HepG2 (cell line): ENCODE measurements at regions not wholly inside any gene's neighbourhood (a gene's known extent, or its start where the extent isn't known, plus 50 kb on each side); places are given as distances from the start of the nearest gene placed in this dataset.

Source experiments
- ESRRA ChIP-seq: sonication (generic); formaldehyde crosslinking; IDR thresholded peaks from 2 replicates; pipeline ENCODE4 v1.5.1; 2020; ENCODE audit warnings: mild to moderate bottlenecking, low read depth, missing genetic modification reagents
- EZH2 ChIP-seq: conservative IDR thresholded peaks from 2 replicates; pipeline ENCODE4 v1.6.1; 2012; ENCODE audit warnings: mild to moderate bottlenecking, low read depth, low read length, moderate library complexity
- HDAC2 ChIP-seq: sonication (generic); formaldehyde crosslinking; IDR thresholded peaks from 2 replicates; pipeline ENCODE4 v1.4.0; 2020; ENCODE audit warnings: missing genetic modification reagents
- KLF6 ChIP-seq: IDR thresholded peaks from 2 replicates; pipeline ENCODE4 v1.8.0; 2016; ENCODE audit warnings: missing biosample characterization, missing genetic modification reagents
- REPIN1 ChIP-seq: sonication (generic); formaldehyde crosslinking; IDR thresholded peaks from 2 replicates; pipeline ENCODE4 v1.8.0; 2022; ENCODE audit warnings: missing genetic modification reagents, low read depth, mild to moderate bottlenecking, borderline replicate concordance
- STAT5B ChIP-seq: sonication (generic); formaldehyde crosslinking; IDR thresholded peaks from 2 replicates; pipeline ENCODE4 v1.4.0; 2020; ENCODE audit warnings: missing genetic modification reagents
- ZNF274 ChIP-seq: sonication (generic); formaldehyde crosslinking; IDR thresholded peaks from 2 replicates; pipeline ENCODE4 v1.5.1; 2020; ENCODE audit warnings: mild to moderate bottlenecking, missing genetic modification reagents
- ZNF354B ChIP-seq: sonication (generic); formaldehyde crosslinking; IDR thresholded peaks from 2 replicates; pipeline ENCODE4 v1.8.0; 2022; ENCODE audit warnings: mild to moderate bottlenecking, missing genetic modification reagents
- ZNF615 ChIP-seq: sonication (generic); formaldehyde crosslinking; IDR thresholded peaks from 2 replicates; pipeline ENCODE4 v1.5.0; 2020; ENCODE audit warnings: mild to moderate bottlenecking, missing genetic modification reagents, borderline replicate concordance
- ZNF629 ChIP-seq: sonication (generic); formaldehyde crosslinking; conservative IDR thresholded peaks from 2 replicates; pipeline ENCODE4 v1.5.0; 2020; ENCODE audit warnings: missing genetic modification reagents
- TF ChIP-seq, protein P1 (sequence below): sonication (generic); formaldehyde crosslinking; IDR thresholded peaks from 2 replicates; pipeline ENCODE4 v1.5.0; 2020; ENCODE audit warnings: mild to moderate bottlenecking, missing genetic modification reagents, moderate library complexity
- TF ChIP-seq, protein P2 (sequence below), 2 experiments: fragments of 450-650 bp in 1 of 2; sonication (generic) in 1 of 2; formaldehyde crosslinking; IDR thresholded peaks; 2 replicates each; pipeline versions ENCODE4 v1.5.0 to v1.8.0; 2020 to 2022; ENCODE audit warnings: mild to moderate bottlenecking in 1 of 2, missing genetic modification reagents in 1 of 2
- TF ChIP-seq, protein P3 (sequence below): IDR thresholded peaks from 2 replicates; pipeline ENCODE4 v1.6.1; 2016; ENCODE audit warnings: missing genetic modification reagents, missing compliant biosample characterization
- TF ChIP-seq, protein P4 (sequence below): sonication (generic); formaldehyde crosslinking; IDR thresholded peaks from 2 replicates; pipeline ENCODE4 v1.4.0; 2020; ENCODE audit warnings: missing genetic modification reagents

DNA sequence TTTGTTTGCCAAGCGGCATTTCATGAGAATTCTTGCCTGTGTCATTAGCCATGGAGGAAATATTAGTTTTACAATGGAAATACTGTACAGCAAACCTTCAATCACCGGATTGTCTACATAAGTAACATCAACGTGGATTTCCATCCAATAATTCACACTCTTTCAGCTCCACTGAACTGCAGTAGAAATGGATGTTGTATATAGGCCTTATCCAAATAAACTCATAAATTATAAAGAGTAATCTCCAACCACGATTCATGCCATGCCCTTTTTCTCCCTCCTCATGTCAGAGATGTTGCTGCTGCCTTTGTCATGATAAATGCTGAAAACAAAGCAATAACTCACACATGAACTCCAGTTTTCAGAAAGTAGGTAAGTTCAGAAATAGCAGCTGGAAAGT lies 54.9 kb upstream of the EYS start:
- TF ChIP-seq, protein P1, sequence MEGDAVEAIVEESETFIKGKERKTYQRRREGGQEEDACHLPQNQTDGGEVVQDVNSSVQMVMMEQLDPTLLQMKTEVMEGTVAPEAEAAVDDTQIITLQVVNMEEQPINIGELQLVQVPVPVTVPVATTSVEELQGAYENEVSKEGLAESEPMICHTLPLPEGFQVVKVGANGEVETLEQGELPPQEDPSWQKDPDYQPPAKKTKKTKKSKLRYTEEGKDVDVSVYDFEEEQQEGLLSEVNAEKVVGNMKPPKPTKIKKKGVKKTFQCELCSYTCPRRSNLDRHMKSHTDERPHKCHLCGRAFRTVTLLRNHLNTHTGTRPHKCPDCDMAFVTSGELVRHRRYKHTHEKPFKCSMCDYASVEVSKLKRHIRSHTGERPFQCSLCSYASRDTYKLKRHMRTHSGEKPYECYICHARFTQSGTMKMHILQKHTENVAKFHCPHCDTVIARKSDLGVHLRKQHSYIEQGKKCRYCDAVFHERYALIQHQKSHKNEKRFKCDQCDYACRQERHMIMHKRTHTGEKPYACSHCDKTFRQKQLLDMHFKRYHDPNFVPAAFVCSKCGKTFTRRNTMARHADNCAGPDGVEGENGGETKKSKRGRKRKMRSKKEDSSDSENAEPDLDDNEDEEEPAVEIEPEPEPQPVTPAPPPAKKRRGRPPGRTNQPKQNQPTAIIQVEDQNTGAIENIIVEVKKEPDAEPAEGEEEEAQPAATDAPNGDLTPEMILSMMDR = no peak
- TF ChIP-seq KLF6 (CRISPR knock-in tag) (no peak), ZNF629 (CRISPR knock-in tag) (no peak), STAT5B (CRISPR knock-in tag) (no peak), EZH2 (no peak), ZNF274 (CRISPR knock-in tag) (no peak), ZNF354B (no peak), REPIN1 (no peak), ZNF615 (CRISPR knock-in tag) (no peak), ESRRA (CRISPR knock-in tag) (no peak), HDAC2 (CRISPR knock-in tag) (no peak)
- TF ChIP-seq, protein P2, sequence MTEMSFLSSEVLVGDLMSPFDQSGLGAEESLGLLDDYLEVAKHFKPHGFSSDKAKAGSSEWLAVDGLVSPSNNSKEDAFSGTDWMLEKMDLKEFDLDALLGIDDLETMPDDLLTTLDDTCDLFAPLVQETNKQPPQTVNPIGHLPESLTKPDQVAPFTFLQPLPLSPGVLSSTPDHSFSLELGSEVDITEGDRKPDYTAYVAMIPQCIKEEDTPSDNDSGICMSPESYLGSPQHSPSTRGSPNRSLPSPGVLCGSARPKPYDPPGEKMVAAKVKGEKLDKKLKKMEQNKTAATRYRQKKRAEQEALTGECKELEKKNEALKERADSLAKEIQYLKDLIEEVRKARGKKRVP (CRISPR knock-in tag; IDR thresholded peaks at IDR 0.05) = no peak
- TF ChIP-seq, protein P3, sequence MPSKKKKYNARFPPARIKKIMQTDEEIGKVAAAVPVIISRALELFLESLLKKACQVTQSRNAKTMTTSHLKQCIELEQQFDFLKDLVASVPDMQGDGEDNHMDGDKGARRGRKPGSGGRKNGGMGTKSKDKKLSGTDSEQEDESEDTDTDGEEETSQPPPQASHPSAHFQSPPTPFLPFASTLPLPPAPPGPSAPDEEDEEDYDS (CRISPR knock-in tag) = no peak
- TF ChIP-seq, protein P4, sequence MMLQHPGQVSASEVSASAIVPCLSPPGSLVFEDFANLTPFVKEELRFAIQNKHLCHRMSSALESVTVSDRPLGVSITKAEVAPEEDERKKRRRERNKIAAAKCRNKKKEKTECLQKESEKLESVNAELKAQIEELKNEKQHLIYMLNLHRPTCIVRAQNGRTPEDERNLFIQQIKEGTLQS = no peak
